ENCODE measurements at regions not wholly inside any gene's neighbourhood (a gene's known extent, or its start where the extent isn't known, plus 50 kb on each side); places are given as distances from the start of the nearest gene placed in this dataset.

DNA sequence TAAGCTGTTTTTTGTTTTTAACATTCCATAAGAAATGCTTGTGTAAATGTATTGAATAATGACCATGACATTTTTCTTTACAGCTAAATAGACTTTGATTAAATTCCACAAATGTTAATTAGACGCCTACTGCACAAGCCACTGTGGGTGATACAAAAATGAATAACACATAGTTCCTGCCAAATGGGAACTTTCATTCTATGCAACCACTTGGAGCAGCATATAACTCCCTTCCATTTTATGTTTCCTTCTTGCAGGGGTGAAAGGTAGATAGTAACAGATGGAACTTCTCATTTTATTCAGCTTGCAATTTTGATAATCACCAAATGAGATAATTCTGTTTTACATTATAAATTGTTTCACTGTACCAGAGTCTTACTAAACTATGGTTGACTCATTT, 70.0 kb upstream of the THUMPD2 start:
- TF ChIP-seq POLR2AphosphoS5 (IDR thresholded peaks at IDR 0.05) (no peak), POLR2A (IDR thresholded peaks at IDR 0.05) (no peak), EP300 (IDR thresholded peaks at IDR 0.05) (no peak)
- TF ChIP-seq, protein P1, sequence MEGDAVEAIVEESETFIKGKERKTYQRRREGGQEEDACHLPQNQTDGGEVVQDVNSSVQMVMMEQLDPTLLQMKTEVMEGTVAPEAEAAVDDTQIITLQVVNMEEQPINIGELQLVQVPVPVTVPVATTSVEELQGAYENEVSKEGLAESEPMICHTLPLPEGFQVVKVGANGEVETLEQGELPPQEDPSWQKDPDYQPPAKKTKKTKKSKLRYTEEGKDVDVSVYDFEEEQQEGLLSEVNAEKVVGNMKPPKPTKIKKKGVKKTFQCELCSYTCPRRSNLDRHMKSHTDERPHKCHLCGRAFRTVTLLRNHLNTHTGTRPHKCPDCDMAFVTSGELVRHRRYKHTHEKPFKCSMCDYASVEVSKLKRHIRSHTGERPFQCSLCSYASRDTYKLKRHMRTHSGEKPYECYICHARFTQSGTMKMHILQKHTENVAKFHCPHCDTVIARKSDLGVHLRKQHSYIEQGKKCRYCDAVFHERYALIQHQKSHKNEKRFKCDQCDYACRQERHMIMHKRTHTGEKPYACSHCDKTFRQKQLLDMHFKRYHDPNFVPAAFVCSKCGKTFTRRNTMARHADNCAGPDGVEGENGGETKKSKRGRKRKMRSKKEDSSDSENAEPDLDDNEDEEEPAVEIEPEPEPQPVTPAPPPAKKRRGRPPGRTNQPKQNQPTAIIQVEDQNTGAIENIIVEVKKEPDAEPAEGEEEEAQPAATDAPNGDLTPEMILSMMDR (IDR thresholded peaks at IDR 0.05): no peak

All from suprapubic skin (tissue), 4 donors.